Left lung (tissue), 4 donors: ENCODE measurements at regions not wholly inside any gene's neighbourhood (a gene's known extent, or its start where the extent isn't known, plus 50 kb on each side); places are given as distances from the start of the nearest gene placed in this dataset.

ENCODE experiments used
- ATAC-seq: fragments of 200-7000 bp; cut with Tn5 transposase; one replicate; pipeline ENCODE4 v1.9.1; 2020; ENCODE audit warnings: moderate library complexity
- DNase-seq, 4 donors: peaks; one replicate each; pipeline ENCODE4 v3.0.0-alpha.2; 2013 to 2020
- H3K27ac ChIP-seq, 2 donors: fragments of 200-600 bp; sonication (generic) in 1 of 2; one replicate each; pipeline versions ENCODE4 v1.5.0 to v1.8.0; 2020 to 2021
- H3K27me3 ChIP-seq, 2 donors: fragments of 200-600 bp; sonication (generic) in 1 of 2; one replicate each; pipeline versions ENCODE4 v1.5.0 to v1.8.0; 2020 to 2021
- H3K36me3 ChIP-seq, 2 donors: fragments of 200-600 bp; sonication (generic) in 1 of 2; one replicate each; pipeline versions ENCODE4 v1.5.0 to v1.8.0; 2020 to 2021
- H3K4me1 ChIP-seq, 2 donors: fragments of 200-600 bp; one replicate each; pipeline ENCODE4 v1.8.0; 2021
- H3K4me3 ChIP-seq, 2 donors: fragments of 200-600 bp; sonication (generic) in 1 of 2; one replicate each; pipeline versions ENCODE4 v1.5.0 to v1.8.0; 2020 to 2021; ENCODE audit warnings: mild to moderate bottlenecking in 1 of 2
- H3K9me3 ChIP-seq, 2 donors: fragments of 200-600 bp; sonication (generic) in 1 of 2; one replicate each; pipeline versions ENCODE4 v1.5.0 to v1.8.0; 2020 to 2021
- intact Hi-C, 2 donors: fragments of 100-400 bp; cut with DNase I; formaldehyde crosslinking; loops; one replicate each; pipeline versions ENCODE4 v1.11.2 to v1.14.2; 2022
- TF ChIP-seq, protein P1 (sequence below), 2 donors: fragments of 200-600 bp; sonication (generic) in 1 of 2; IDR thresholded peaks; one replicate each; pipeline versions ENCODE4 v1.5.0 to v1.8.0; 2021; ENCODE audit warnings: antibody characterized with exemption in 2 of 2
- donor health status: DM: no; HTN: yes; CAD: no.
- donor health status: DM: no; HTN: no; CAD: no.

DNA sequence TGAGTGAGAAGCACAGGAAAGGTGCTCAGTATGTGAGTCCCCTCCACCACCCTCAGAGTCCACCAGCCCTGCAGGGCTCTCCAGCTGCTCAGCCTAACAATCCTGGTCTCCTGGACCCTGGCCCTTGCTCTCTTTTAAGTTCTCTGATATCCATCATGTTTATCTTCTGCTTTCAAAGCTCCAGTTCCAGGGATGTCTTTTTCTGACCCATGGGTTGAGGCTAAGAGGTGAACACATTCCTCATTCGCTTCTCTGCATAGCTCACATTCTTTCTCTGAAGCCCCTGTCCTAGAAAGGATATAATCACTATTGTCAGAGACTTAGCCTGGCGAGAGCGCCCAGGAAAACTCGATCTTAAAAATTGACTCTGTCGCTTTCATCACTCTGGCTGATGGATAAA, 86.4 kb downstream of the ARL4C start:
- ATAC-seq, result no peak
- TF ChIP-seq, protein P1, sequence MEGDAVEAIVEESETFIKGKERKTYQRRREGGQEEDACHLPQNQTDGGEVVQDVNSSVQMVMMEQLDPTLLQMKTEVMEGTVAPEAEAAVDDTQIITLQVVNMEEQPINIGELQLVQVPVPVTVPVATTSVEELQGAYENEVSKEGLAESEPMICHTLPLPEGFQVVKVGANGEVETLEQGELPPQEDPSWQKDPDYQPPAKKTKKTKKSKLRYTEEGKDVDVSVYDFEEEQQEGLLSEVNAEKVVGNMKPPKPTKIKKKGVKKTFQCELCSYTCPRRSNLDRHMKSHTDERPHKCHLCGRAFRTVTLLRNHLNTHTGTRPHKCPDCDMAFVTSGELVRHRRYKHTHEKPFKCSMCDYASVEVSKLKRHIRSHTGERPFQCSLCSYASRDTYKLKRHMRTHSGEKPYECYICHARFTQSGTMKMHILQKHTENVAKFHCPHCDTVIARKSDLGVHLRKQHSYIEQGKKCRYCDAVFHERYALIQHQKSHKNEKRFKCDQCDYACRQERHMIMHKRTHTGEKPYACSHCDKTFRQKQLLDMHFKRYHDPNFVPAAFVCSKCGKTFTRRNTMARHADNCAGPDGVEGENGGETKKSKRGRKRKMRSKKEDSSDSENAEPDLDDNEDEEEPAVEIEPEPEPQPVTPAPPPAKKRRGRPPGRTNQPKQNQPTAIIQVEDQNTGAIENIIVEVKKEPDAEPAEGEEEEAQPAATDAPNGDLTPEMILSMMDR (IDR thresholded peaks at IDR 0.05), result no peak
- H3K4me3 ChIP-seq, result no peak overlapping the region
- H3K9me3 ChIP-seq, result no peaks in the 10 kb centered on the region
- H3K27ac ChIP-seq, result no peak overlapping the region
- H3K4me1 ChIP-seq, result peaks cover 0 to 2% of the 10 kb centered on the region in 2 donors
- no peaks in the 10 kb centered on the region for H3K27me3 ChIP-seq
- no peak for DNase-seq
- H3K36me3 ChIP-seq, result no peaks in the 10 kb centered on the region
- intact Hi-C loops, result no loop called here

DNA sequence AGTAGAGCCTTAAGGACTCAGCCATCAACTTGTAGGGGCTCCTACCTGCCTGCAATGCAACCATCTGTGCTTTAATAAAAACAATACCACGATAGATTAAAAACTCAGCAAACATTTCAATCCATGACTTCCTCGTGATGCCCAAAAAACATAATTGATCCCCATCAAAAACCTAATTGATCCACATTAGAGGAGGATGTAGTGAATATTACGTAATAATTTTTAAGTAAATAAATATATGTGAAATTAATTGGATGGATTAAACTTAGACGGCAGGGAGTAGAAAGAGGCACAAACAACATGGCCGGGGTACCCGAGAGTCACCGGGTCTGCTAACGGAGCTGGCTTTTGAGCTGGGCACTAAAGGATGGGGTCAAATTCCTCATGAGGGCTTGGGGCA, 87.3 kb downstream of the ARL4C start:
- TF ChIP-seq, protein P1 (IDR thresholded peaks at IDR 0.05), result no peak
- Histone ChIP-seq H3K27me3 (no peaks in the 10 kb centered on the region), H3K9me3 (no peaks in the 10 kb centered on the region), H3K27ac (no peak overlapping the region), H3K4me1 (peaks cover 3 to 11% of the 10 kb centered on the region in 2 donors), H3K4me3 (no peak overlapping the region), H3K36me3 (no peaks in the 10 kb centered on the region)
- DNase-seq (no peak), ATAC-seq (no peak)
- intact Hi-C loops, result no loop called here

DNA sequence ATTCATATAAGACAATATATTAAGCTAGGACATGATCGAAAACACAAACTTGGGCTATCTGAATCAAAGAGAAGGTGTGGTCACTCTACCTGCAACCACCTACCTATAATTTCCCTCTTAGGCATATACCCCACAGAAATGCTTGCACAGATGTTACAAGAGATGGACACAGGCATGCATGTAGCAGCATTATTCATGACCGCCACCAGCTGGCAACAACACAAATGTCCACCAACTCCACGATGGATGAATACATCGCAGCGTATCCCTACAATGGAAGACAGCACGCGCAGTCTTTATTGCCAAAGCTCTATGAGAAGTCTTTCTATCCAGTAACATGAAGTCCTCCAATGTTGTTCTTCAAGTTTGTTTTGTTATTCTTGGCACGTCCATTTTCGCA, 90.8 kb downstream of the ARL4C start:
- ATAC-seq (no peak), DNase-seq (no peak)
- H3K4me1 ChIP-seq, result peaks cover 3 to 11% of the 10 kb centered on the region in 2 donors
- no peak overlapping the region for H3K4me3 ChIP-seq
- intact Hi-C loops, result no loop called here
- peak overlapping the region in 1 of 2 donors; percentile 28 for H3K27ac ChIP-seq
- TF ChIP-seq, protein P1 (IDR thresholded peaks at IDR 0.05), result no peak
- H3K9me3 ChIP-seq, result no peaks in the 10 kb centered on the region
- no peaks in the 10 kb centered on the region for H3K27me3 ChIP-seq
- H3K36me3 ChIP-seq, result no peaks in the 10 kb centered on the region

DNA sequence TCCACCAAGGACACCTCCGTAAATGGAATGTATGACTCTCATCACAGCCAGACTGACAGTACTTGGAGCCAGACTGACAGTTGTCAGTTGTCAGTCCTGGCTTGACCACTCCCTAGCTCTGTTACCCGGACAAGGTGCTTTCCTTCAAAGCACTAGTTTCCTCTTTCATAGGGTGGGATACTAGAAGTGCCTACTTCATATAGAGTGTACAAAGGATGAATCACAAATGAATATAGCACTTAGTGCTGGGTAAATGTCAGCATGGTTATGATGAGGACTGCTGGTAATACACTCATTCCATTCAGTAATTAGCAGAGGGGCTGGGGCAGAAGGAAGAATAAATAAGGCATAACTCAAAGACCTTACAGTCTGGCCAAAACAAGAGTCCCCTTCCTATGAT, 91.4 kb downstream of the ARL4C start:
- H3K36me3 ChIP-seq, result no peaks in the 10 kb centered on the region
- peak; percentile 82 for ATAC-seq
- no peaks in the 10 kb centered on the region for H3K9me3 ChIP-seq
- no peak overlapping the region for H3K4me3 ChIP-seq
- H3K4me1 ChIP-seq, result peaks cover 3 to 11% of the 10 kb centered on the region in 2 donors
- no peak for DNase-seq
- H3K27me3 ChIP-seq, result no peaks in the 10 kb centered on the region
- peak overlapping the region in 1 of 2 donors; percentile 28 for H3K27ac ChIP-seq
- intact Hi-C loops, result no loop called here
- TF ChIP-seq, protein P1 (IDR thresholded peaks at IDR 0.05), result no peak

DNA sequence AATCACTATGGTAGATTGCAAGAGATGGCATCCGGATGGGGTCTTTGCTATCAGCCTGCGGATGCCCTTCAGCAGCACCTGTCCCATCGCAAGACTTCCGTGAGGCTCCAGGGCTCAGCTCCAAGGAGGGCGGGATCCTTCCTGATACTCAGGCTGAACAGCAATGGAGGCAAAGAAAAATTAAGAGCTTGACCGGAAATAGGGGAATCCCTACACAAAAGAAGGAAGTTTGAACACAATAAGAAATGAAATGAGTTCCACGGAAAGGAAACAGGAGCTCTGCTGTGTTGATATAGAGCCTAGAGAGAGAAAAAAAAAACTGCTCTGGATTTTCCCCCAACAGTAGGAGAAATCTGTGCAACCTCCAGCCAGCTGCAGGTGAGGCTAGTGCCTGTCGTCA, 91.9 kb downstream of the ARL4C start:
- H3K27me3 ChIP-seq, result no peaks in the 10 kb centered on the region
- DNase-seq (no peak), ATAC-seq (no peak)
- no peaks in the 10 kb centered on the region for H3K9me3 ChIP-seq
- H3K27ac ChIP-seq, result no peak overlapping the region
- H3K4me1 ChIP-seq, result peaks cover 3 to 11% of the 10 kb centered on the region in 2 donors
- intact Hi-C loops, result no loop called here
- TF ChIP-seq, protein P1 (IDR thresholded peaks at IDR 0.05), result no peak
- no peaks in the 10 kb centered on the region for H3K36me3 ChIP-seq
- no peak overlapping the region for H3K4me3 ChIP-seq
